HG03521 (cell line): ENCODE measurements at regions not wholly inside any gene's neighbourhood (a gene's known extent, or its start where the extent isn't known, plus 50 kb on each side); places are given as distances from the start of the nearest gene placed in this dataset.
"Not testable (repeated sequence)": the region's sequence is repeated elsewhere in the genome, so short reads cannot be mapped to it uniquely, and the experiment has no call there.

Source experiments
- ATAC-seq: cut with Tn5 transposase; IDR thresholded peaks from one replicate; pipeline ENCODE4 v1.9.1; 2021; ENCODE audit warnings: mild to moderate bottlenecking, moderate library complexity; ENCODE audit not compliant: unreplicated experiment

GRCh38 chr12:131386781-131387180 lies 324.1 kb upstream of the SFSWAP start:
- no peak for ATAC-seq

DNA sequence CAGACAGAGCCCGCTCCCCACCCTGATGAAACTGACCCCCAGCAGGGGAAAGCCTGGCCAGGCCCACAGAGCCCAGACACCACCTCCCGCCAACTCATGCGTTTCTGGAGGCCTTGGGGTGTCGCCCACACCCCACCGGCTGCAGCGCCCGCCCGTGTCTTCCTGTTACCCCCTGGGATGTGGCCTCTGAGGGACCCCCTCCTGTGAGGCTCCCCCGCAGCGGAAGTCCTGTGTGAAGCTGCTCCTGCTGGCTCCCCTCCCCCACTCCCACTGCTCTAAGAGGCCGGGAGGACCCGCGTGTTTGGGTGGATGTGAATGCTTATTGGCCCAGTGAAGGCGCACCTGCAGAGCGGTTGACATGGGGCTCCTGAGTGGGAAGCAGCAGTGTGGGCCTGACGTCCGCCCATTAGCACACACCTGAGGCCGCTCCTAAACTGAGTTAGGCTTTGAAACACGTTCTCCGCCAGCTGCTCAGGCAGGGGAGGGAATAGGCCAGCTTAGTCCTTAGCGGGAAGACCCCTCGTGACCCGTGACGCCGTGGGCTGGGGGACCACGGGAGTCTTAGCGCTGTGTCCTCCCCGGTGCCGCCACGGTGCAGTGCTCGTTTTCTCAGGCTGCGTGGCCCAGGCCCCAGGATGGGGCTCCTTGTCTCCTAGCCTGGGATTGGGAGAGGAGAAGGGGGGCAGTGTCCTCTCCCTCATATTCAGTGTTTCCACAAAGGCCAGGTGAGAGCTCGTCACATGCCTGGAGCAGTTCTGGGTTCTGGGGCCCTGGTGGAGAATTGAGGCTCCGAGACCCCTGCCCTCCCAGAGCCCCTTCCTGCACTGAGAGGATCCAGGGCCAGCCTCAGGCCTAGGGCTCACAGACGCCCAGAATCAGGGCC lies 323.4 kb upstream of the SFSWAP start:
- no peak for ATAC-seq

GRCh38 chr12:131388164-131389053 lies 322.5 kb upstream of the SFSWAP start:
- not testable (repeated sequence) for ATAC-seq

- ATAC-seq: no peak
Observed at GRCh38 chr12:131389054-131390013, 321.6 kb upstream of the SFSWAP start.

GRCh38 chr12:131390412-131391334 lies 320.2 kb upstream of the SFSWAP start:
- ATAC-seq: no peak

DNA sequence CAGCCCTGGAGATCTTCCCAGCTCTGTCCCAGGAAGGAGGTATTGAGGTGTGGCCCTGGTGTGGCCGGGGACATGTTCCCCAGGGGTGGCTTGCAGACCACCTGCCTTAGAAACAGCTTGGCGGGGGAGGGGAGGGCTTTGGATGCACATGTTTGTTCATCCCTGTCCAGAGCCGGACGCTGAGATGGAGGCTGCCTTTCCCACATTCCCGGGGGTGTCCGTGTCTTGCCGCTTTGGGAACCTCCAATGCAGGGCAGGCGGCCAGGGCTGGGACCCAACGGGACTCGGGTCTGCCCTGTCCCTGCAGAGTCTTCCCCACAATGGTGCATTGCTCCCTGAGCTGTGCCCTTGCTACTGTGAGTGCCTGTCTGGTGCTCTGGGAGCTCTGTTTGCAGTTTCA lies 319.5 kb upstream of the SFSWAP start:
- ATAC-seq: no peak

- ATAC-seq: not testable (repeated sequence)
Observed at GRCh38 chr12:131394752-131395151, 316.1 kb upstream of the SFSWAP start.

GRCh38 chr12:131395209-131395684 lies 315.6 kb upstream of the SFSWAP start:
- ATAC-seq: not testable (repeated sequence)

GRCh38 chr12:131395971-131396573 lies 314.8 kb upstream of the SFSWAP start:
- ATAC-seq: no peak

- ATAC-seq: no peak
Observed at GRCh38 chr12:131397493-131398181, 313.3 kb upstream of the SFSWAP start.

DNA sequence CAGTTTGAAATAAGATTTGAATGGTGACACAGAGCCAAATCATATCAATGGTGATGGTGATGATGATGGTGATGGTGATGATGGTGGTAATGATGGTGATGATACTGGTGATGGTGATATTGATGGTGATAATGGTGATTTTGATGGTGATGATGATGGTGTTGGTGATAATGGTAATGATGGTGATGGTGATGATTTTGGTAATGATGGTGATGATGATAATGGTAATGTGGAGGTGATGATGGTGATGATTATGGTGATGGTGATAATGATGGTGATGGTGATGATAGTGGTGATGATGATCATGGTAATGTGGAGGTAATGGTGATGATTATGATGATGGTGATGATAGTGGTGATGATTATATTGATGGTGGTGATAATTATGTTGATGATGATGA lies 311.9 kb upstream of the SFSWAP start:
- ATAC-seq: no peak

DNA sequence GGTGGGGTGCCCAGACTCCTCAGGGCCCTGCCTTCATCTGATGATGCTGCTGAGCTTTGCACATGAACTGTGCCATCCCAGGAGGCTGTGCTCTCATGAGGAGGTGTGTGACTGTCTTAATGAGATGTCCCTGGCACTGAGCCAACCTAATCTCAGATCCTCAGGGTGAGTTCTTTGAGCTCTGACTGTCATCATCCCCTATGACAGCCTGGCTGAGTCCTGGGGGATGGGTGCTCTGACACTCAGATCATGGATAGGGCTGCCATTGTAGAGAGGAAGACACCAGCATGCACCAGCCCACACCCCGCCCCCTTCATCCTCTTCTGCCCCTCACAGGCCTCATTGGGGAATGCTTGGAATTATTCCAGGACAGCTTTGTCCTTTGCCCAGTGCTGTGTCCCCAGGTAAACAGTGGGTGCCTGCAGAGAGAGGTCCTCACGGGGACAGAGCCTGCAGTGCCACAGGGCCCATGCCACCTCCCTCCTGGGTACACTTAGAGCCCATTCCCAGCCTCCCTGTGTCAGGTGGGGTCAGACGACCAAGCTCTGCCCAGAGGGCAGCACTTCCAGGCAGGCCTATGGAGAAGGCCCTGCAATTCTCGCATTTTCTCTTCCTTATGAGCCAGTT lies 310.1 kb upstream of the SFSWAP start:
- not testable (repeated sequence) for ATAC-seq

DNA sequence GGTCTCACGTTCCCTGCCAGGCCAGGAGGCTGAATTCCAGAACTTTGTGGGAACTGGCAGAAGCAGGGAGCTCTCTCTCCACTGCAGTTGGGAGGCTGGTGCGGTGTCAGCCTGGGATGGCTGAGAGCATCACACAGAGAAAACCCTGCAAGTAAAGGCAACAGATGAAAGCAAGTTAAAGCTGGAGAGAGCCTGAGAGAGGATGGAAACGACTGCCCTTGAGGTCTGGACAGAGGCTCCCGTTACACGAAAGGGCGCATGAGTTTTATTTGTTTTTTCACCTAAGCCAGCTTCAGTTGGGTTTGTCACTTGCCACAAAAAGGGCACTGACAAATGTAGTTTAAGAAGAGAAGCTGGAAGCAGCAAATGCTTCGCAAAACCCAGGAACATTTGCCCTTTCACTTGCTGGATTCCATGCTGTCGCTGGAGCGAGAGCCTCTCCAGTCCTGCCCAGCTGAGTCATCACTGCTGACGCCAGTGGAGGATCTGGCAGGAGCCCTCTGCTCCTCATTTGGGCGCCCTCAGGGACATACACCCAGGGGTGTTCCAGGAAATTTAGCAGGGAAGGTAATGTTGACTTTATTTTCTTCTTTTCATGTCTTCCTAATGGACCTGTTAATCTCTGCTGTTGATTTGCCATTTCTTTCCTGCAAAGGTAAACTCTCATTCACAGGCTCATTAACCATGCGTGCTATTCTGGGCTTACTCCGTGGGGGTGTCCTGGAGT lies 308.8 kb upstream of the SFSWAP start:
- not testable (repeated sequence) for ATAC-seq

DNA sequence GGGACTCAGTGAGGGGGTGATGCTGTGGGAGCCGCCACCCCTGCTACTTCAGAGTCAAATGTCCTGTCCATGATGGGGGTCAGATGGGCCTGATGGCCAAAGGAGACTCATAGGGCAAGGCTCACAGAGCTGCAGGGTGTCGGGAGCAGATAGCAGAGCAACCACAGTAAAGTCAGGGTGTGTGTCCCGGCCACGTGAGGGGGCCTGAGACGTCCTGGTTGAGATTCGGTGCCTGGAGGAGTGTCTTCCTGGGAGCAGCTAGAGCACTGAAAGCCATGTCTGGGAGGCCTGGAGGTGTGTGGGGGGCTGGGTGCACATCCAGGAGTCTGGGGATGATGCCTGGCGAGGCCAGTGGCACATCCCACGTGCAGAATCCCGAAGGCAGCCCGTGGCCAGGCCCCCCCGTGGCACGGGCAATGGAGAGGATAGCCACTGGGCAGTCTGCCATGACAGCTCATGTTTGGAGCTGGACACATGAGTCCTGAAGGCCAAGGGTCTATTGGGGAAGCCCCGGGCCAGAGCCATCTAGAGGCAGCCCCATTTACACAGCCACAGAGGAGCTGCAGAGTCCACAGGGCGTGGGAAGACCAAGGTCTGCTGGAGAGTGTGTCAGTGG lies 308.0 kb upstream of the SFSWAP start:
- ATAC-seq: no peak

- ATAC-seq: no peak
Observed at GRCh38 chr12:131403676-131404075, 307.2 kb upstream of the SFSWAP start.

GRCh38 chr12:131404705-131405104 lies 306.2 kb upstream of the SFSWAP start:
- no peak for ATAC-seq
